NB4 (cell line): ENCODE measurements at regions not wholly inside any gene's neighbourhood (a gene's known extent, or its start where the extent isn't known, plus 50 kb on each side); places are given as distances from the start of the nearest gene placed in this dataset.

Experiments
- CTCF ChIP-seq: IDR thresholded peaks from one replicate; pipeline ENCODE4 v1.5.1; 2012; ENCODE audit warnings: low read depth, low read length
- POLR2A ChIP-seq: IDR thresholded peaks from 2 replicates; pipeline ENCODE4 v1.6.1; 2011; ENCODE audit warnings: mild to moderate bottlenecking; ENCODE audit not compliant: insufficient read length; ENCODE audit errors: extremely low read depth

GRCh38 chr2:41870265-41870585, 177.6 kb upstream of the PKDCC start:
- TF ChIP-seq CTCF (no peak), POLR2A (no peak)
